Endothelial cell (in vitro differentiated cells): ENCODE measurements at regions not wholly inside any gene's neighbourhood (a gene's known extent, or its start where the extent isn't known, plus 50 kb on each side); places are given as distances from the start of the nearest gene placed in this dataset.

Source experiments
- DNase-seq: peaks from one replicate; pipeline ENCODE4 v3.0.0; 2021; ENCODE audit warnings: low spot score
- H3K27ac Mint-ChIP-seq: one replicate; pipeline ENCODE4 v1.8.0; 2021; ENCODE audit warnings: mixed read lengths, inconsistent platforms; ENCODE audit not compliant: unreplicated experiment
- H3K27me3 Mint-ChIP-seq: one replicate; pipeline ENCODE4 v1.8.0; 2021; ENCODE audit warnings: mild to moderate bottlenecking, moderate library complexity, mixed read lengths, inconsistent platforms; ENCODE audit not compliant: unreplicated experiment
- H3K36me3 Mint-ChIP-seq: one replicate; pipeline ENCODE4 v1.8.0; 2021; ENCODE audit warnings: mild to moderate bottlenecking, low read depth, mixed read lengths, inconsistent platforms; ENCODE audit not compliant: unreplicated experiment
- H3K4me1 Mint-ChIP-seq: one replicate; pipeline ENCODE4 v1.8.0; 2021; ENCODE audit warnings: mild to moderate bottlenecking, mixed read lengths, inconsistent platforms; ENCODE audit not compliant: unreplicated experiment
- H3K4me3 Mint-ChIP-seq: one replicate; pipeline ENCODE4 v1.8.0; 2021; ENCODE audit warnings: mild to moderate bottlenecking, mixed read lengths, inconsistent platforms; ENCODE audit not compliant: unreplicated experiment
- H3K9me3 Mint-ChIP-seq: one replicate; pipeline ENCODE4 v1.8.0; 2021; ENCODE audit warnings: mixed read lengths, inconsistent platforms; ENCODE audit not compliant: unreplicated experiment
- CTCF ChIP-seq: fragments of 200-600 bp; sonication (generic); IDR thresholded peaks from one replicate; pipeline ENCODE4 v1.5.0; 2021; ENCODE audit warnings: antibody characterized with exemption; ENCODE audit not compliant: unreplicated experiment

GRCh38 chr2:75870651-75871137 lies 160.0 kb upstream of the GCFC2 start:
- peaks cover 2% of the 10 kb centered on the region for H3K27me3 Mint-ChIP-seq
- no peak overlapping the region for H3K4me3 Mint-ChIP-seq
- no peak overlapping the region for H3K27ac Mint-ChIP-seq
- H3K4me1 Mint-ChIP-seq: no peaks in the 10 kb centered on the region
- no peak for DNase-seq
- H3K9me3 Mint-ChIP-seq: no peaks in the 10 kb centered on the region
- no peaks in the 10 kb centered on the region for H3K36me3 Mint-ChIP-seq
- TF ChIP-seq CTCF: no peak

- DNase-seq: no peak
- H3K4me3 Mint-ChIP-seq: no peak overlapping the region
- H3K27me3 Mint-ChIP-seq: peaks cover 2% of the 10 kb centered on the region
Observed at GRCh38 chr2:75870133-75870532, 159.4 kb upstream of the GCFC2 start.

GRCh38 chr2:75865702-75866101 lies 155.0 kb upstream of the GCFC2 start:
- Mint-ChIP-seq H3K4me3 (no peak overlapping the region), H3K9me3 (no peaks in the 10 kb centered on the region), H3K27me3 (no peaks in the 10 kb centered on the region), H3K4me1 (no peaks in the 10 kb centered on the region), H3K27ac (no peak overlapping the region), H3K36me3 (no peaks in the 10 kb centered on the region)
- no peak for TF ChIP-seq CTCF
- DNase-seq: no peak

More at GRCh38 chr2:75870133-75870532, 159.4 kb upstream of the GCFC2 start:
- no peak for TF ChIP-seq CTCF
- Mint-ChIP-seq H3K4me1 (no peaks in the 10 kb centered on the region), H3K27ac (no peak overlapping the region), H3K36me3 (no peaks in the 10 kb centered on the region), H3K9me3 (no peaks in the 10 kb centered on the region)

GRCh38 chr2:75865083-75865482 lies 154.4 kb upstream of the GCFC2 start:
- no peaks in the 10 kb centered on the region for H3K9me3 Mint-ChIP-seq
- DNase-seq: no peak
- H3K27me3 Mint-ChIP-seq: no peaks in the 10 kb centered on the region
- H3K36me3 Mint-ChIP-seq: no peaks in the 10 kb centered on the region
- no peak overlapping the region for H3K27ac Mint-ChIP-seq
- no peak overlapping the region for H3K4me3 Mint-ChIP-seq
- TF ChIP-seq CTCF: no peak
- H3K4me1 Mint-ChIP-seq: no peaks in the 10 kb centered on the region

GRCh38 chr2:75862547-75862946 lies 151.8 kb upstream of the GCFC2 start:
- no peak overlapping the region for H3K27ac Mint-ChIP-seq

More at GRCh38 chr2:75862547-75862946, 151.8 kb upstream of the GCFC2 start:
- DNase-seq: no peak
- no peak for TF ChIP-seq CTCF
- Mint-ChIP-seq H3K27me3 (no peaks in the 10 kb centered on the region), H3K4me3 (no peak overlapping the region), H3K36me3 (no peaks in the 10 kb centered on the region), H3K4me1 (no peaks in the 10 kb centered on the region), H3K9me3 (no peaks in the 10 kb centered on the region)
